ENCODE measurements at regions not wholly inside any gene's neighbourhood (a gene's known extent, or its start where the extent isn't known, plus 50 kb on each side); places are given as distances from the start of the nearest gene placed in this dataset.

DNA sequence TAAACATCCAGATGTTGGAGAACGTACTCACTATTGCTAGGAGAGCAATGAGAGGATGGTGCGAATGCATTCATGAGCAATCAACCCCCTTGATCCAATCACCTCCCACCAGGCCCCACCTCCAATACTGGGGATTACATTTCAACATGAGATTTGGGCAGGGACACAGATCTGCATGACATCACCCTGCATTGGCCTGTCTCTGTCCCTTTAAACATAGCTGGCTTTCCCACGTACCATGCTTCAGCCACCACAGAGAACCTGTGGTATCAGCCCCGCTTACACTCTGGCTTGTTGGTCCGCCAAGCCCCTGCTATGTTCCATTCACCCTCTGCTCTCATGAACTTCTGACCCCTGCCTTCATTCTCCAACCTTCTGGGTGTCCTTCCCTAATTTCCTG, 157.5 kb upstream of the E2F8 start:
- no peak overlapping the region for H3K4me3 ChIP-seq (ENCODE audit: low read depth, low read length)
- DNase-seq (ENCODE audit: low read depth), result no peak

GRCh38 chr11:19395050-19395449, 154.3 kb upstream of the E2F8 start:
- no peak for DNase-seq (ENCODE audit: low read depth)
- no peak overlapping the region for H3K4me3 ChIP-seq (ENCODE audit: low read depth, low read length)

GRCh38 chr11:19394525-19395016, 153.8 kb upstream of the E2F8 start:
- no peak for DNase-seq (ENCODE audit: low read depth)
- no peak overlapping the region for H3K4me3 ChIP-seq (ENCODE audit: low read depth, low read length)

DNA sequence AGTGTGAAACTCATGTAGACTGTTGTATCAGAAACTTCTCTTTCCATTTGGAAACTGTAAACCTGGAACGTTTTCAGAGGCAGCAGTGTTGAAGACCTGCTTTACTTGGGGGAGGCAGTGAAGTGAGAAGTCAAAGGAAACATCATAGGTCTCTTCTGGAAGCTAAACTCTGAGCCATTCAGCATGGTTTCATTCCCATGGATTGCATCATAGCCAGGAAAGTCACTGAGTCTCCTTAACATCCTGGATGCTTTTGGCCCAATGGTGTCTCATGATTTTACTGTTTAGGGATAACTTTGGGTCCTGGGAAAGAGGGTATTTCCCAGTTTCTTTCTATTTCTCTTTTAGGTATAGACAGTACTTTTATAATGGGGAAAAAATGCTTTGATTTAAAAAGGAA, 153.2 kb upstream of the E2F8 start:
- peak; percentile 51 for DNase-seq (ENCODE audit: low read depth)

DNA sequence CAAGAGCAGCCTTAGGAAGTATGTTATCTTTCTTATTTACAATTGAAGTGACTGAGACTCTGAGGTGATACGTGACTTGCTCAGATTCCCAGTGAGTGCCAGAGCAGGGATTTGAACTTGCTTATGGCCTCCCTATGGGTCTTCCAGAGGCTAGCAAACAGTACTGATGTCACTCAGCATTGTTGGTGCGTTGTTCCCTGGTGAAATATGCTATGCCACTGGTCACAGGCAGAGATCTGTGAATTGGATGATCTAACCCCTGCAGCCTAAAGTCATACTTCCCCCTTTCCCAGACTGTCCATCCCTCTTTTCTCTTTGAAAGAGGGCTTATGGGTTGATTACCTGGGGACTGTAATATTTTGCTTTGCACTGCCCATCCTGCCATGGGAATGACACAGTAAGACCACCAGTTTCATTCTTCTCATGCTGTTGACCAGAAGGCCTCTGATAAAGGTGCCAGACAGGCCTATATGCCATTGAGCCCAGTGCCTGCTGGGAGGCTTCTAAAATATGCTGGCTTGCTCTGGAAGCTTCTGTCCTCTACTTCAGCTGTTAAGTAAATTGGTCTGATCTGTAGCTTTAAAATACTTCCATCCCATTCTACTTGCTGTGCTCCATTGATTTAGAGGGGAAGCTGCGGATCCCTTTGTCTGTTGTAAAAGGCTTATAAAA, 152.2 kb upstream of the E2F8 start:
- no peak overlapping the region for H3K4me3 ChIP-seq (ENCODE audit: low read depth, low read length)
- DNase-seq (ENCODE audit: low read depth), result no peak

More for the DNA sequence above, 153.2 kb upstream of the E2F8 start:
- H3K4me3 ChIP-seq (ENCODE audit: low read depth, low read length), result no peak overlapping the region

- DNase-seq (ENCODE audit: low read depth), result no peak
- H3K4me3 ChIP-seq (ENCODE audit: low read depth, low read length), result no peak overlapping the region
These were observed 151.6 kb upstream of the E2F8 start for GRCh38 chr11:19392321-19392720.

GRCh38 chr11:19391652-19392051, 150.9 kb upstream of the E2F8 start:
- no peak for DNase-seq (ENCODE audit: low read depth)
- H3K4me3 ChIP-seq (ENCODE audit: low read depth, low read length), result no peak overlapping the region

DNA sequence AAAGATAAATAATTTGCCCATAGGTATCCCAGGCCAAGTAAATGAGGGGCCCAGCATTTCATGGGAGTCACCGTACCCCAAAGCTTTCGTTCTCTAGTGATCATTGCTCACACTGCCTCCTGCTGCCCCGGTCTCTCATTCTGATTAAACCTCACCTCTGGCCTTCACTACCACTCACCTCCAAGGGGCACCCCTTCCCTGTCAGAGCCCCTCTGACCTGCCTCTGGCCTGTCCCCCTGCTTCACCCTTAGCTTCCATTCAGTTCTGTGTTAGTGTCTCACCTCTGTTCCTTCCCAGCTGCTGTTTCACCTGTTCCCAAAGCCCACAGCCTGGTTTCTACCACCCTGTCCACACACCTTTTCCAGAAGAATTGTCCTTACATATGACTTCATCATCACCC, 150.3 kb upstream of the E2F8 start:
- H3K4me3 ChIP-seq (ENCODE audit: low read depth, low read length), result no peak overlapping the region
- no peak for DNase-seq (ENCODE audit: low read depth)

DNA sequence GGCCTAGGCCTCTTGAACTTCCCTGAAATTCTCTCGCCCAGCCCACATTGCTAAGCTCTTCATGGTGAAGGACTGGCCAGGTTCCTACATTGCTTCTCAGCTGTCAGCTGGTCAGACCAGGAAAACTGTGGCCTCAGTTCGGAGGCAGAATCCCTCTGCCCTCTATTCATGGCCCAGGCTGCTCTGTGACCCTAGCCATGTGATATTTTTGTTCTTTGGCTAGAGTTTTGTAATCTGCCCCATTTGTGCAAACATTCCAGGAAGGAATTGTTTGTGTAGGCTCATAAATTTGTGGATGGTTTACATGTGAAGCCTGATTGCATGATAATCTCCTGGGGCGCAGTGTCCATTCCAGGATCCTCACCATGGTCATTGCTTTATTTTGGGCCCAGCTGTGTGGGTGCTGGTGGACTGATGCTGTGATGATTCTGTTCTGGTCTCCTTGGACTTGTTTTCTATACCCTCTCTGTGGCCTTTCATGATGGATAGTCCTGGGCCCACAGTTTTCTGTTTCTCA, 149.1 kb upstream of the E2F8 start:
- no peak overlapping the region for H3K4me3 ChIP-seq (ENCODE audit: low read depth, low read length)
- DNase-seq (ENCODE audit: low read depth), result peak; percentile 60

GRCh38 chr11:19382131-19382611, 141.4 kb upstream of the E2F8 start:
- no peak for DNase-seq (ENCODE audit: low read depth)
- no peak overlapping the region for H3K4me3 ChIP-seq (ENCODE audit: low read depth, low read length)

DNA sequence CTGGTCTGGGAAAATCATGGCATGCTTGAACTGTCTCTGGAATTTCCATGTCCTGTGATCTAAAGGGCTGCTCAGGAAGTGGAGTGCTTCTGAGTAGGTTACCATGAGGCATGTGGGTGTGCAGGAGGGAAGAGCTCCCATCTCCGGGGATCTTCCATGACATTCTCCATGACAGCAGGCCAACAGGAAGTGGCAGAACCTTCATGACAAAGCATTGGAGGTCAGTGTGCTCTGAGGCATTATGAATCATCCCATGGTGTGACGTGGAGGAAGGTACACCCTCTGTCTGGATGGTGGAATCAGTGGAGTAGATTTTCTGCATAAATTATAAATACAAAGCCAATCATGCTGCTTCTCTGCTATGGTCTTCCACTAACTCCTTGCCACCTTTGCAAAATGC, 139.6 kb upstream of the E2F8 start:
- H3K4me3 ChIP-seq (ENCODE audit: low read depth, low read length), result no peak overlapping the region
- peak; percentile 92 for DNase-seq (ENCODE audit: low read depth)

DNA sequence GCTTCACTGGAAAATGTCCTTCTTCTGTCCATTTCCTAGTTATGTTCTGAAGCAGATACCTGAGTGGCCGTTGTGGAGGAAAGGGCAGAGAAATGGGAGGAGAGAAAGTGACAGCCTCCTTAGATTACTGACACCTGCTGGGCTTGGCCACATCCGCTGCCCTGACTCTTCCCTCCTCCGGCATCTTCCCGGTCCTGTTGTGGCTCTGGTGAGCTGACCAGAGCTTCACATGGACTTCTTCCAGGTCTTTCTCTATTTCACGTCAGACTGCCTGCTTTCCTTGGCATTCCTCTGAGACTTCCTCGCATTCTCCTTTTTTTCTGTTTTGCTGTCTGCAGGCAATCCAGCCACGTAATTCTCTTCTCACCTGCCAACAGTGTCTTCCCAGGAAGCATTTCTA, 138.7 kb upstream of the E2F8 start:
- no peak overlapping the region for H3K4me3 ChIP-seq (ENCODE audit: low read depth, low read length)
- DNase-seq (ENCODE audit: low read depth), result peak; percentile 60

- no peak overlapping the region for H3K4me3 ChIP-seq (ENCODE audit: low read depth, low read length)
- DNase-seq (ENCODE audit: low read depth), result no peak
These were observed 138.1 kb upstream of the E2F8 start for GRCh38 chr11:19378814-19379213.

DNA sequence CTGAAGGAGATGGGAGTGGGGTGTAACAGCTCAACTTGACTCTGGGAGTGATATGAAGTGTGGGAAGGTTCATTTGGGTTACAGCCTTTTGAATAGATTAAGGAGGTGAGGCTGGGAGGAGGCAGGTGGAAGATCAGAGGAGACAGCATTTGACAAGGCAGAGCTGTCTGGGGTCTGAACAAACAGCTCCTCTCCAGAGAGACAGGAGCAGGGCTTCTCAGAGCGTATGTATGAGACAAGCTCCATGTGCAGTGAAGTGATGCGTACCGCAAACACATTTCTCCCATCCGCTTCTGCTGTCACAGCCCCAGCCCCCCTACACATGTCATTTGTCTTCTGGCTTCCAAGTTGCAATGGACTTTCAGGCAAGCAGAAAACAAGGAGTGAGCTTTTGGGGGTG, 137.1 kb upstream of the E2F8 start:
- no peak overlapping the region for H3K4me3 ChIP-seq (ENCODE audit: low read depth, low read length)
- no peak for DNase-seq (ENCODE audit: low read depth)

- DNase-seq (ENCODE audit: low read depth), result no peak
- H3K4me3 ChIP-seq (ENCODE audit: low read depth, low read length), result no peak overlapping the region
These were observed 134.7 kb upstream of the E2F8 start for GRCh38 chr11:19375440-19375839.

GRCh38 chr11:19374151-19374569, 133.4 kb upstream of the E2F8 start:
- peak; percentile 99 for DNase-seq (ENCODE audit: low read depth)
- no peak overlapping the region for H3K4me3 ChIP-seq (ENCODE audit: low read depth, low read length)

GRCh38 chr11:19372381-19372780, 131.6 kb upstream of the E2F8 start:
- DNase-seq (ENCODE audit: low read depth), result no peak

DNA sequence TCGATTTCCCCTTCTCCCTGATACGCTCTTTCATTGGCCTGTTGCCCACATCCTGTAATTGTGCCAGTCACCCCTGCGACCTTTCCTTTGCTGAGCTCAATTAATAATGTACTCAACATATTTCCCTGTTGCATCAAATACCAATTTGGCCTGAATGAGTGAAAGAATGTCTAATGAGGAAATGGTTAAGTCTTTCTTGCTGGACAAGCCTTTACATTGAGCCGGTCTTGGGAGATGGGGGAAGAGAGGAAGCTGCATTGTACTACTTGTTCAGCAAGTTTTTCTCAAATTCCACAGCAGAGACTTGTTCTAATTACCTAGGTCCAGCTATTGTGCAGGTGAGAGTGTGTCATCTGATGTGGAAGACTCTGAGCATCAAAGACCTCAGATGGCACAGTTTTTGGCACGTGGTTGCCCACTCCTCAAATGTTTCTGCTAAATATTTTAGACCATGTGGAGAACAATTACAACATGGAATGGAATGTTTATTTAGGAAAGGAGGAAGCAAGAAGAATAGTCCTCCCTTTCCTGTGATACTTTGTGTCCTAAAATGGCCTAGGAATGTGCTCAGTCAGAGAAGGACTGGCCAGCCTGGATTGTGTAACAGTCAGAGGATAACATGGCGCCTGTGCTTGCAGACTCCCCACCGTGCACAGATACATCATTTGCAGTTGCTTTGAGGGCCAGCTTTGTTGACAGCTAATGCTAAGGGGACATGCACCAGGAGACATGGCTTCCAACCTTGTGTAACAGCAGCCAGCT, 129.5 kb upstream of the E2F8 start:
- peak; percentile 90 for DNase-seq (ENCODE audit: low read depth)
- H3K4me3 ChIP-seq (ENCODE audit: low read depth, low read length), result no peak overlapping the region

More at GRCh38 chr11:19372381-19372780, 131.6 kb upstream of the E2F8 start:
- no peak overlapping the region for H3K4me3 ChIP-seq (ENCODE audit: low read depth, low read length)

DNA sequence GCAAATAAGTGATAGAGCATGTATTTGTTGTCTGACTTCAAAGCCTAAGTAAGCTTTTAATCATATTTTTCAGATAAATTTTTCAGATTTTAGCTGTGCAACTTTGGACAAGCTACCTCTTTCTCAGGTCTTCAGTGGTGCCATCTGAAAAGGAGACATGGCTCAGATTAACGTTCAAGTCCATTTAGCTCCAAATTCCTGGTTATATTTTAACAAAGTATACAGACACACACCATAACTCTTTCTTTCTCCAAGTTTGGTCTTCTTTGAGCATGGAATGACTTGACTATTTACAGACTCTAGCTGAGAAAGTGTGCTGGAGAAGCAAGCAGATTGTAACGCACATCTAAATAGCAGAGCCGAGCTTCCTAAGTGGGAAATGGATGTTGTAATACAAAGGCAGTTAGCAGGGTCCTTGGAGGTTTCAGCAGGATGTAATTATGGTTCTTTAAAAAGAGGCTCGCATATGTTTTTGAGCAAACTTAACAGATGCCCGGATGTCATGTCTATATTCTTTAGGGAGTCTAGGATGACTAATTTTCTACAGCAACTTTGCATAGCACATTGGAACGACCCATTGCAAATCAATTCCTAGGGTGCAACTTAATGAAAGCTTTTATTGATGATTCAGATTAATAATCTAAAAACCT, 128.1 kb upstream of the E2F8 start:
- H3K4me3 ChIP-seq (ENCODE audit: low read depth, low read length), result no peak overlapping the region
- DNase-seq (ENCODE audit: low read depth), result peak; percentile 95

All from skeletal muscle cell (primary cell).